ENCODE measurements at regions not wholly inside any gene's neighbourhood (a gene's known extent, or its start where the extent isn't known, plus 50 kb on each side); places are given as distances from the start of the nearest gene placed in this dataset.

DNA sequence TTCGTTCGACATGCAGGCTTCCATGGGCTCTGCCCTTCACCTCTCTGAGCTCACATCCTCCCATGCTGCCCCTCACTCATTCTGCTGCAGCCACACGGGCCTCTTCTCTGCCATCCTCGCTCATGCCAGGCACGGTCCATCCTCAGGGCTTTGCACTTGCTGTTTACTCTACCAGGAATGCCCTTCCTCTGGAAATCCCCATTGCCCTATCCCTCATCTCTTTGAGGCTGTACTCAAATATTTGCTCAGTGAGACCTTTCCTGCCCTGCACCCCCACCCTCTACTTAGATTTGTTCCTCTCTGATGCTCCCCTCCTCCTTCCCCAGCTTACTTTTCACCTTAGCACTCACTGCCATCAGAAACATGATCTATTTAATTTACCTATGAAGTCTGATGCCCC, 107.0 kb upstream of the ZNF716 start:
- Histone ChIP-seq H3K9ac (ENCODE audit: low read length in 3 of 3) (no peak overlapping the region), H3K4me1 (ENCODE audit: control insufficient read depth in 2 of 3, insufficient read depth in 2 of 3, low read depth in 1 of 3, low read length in 3 of 3) (no peaks in the 10 kb centered on the region), H3K27me3 (ENCODE audit: control insufficient read depth, insufficient read depth, low read length) (no peaks in the 10 kb centered on the region), H3K27ac (ENCODE audit: low read depth in 2 of 2, low read length in 2 of 2) (no peak overlapping the region), H3K9me3 (ENCODE audit: control insufficient read depth in 2 of 3, insufficient read depth in 1 of 3, low read length in 3 of 3) (no peaks in the 10 kb centered on the region), H3K4me3 (ENCODE audit: low read length in 3 of 3) (no peak overlapping the region), H3K36me3 (ENCODE audit: control insufficient read depth in 2 of 3, insufficient read depth in 3 of 3, low read length in 3 of 3) (no peaks in the 10 kb centered on the region)
- intact Hi-C loops (cut with DNase I): no loop called here
- no peak for DNase-seq
- TF ChIP-seq, protein P1, sequence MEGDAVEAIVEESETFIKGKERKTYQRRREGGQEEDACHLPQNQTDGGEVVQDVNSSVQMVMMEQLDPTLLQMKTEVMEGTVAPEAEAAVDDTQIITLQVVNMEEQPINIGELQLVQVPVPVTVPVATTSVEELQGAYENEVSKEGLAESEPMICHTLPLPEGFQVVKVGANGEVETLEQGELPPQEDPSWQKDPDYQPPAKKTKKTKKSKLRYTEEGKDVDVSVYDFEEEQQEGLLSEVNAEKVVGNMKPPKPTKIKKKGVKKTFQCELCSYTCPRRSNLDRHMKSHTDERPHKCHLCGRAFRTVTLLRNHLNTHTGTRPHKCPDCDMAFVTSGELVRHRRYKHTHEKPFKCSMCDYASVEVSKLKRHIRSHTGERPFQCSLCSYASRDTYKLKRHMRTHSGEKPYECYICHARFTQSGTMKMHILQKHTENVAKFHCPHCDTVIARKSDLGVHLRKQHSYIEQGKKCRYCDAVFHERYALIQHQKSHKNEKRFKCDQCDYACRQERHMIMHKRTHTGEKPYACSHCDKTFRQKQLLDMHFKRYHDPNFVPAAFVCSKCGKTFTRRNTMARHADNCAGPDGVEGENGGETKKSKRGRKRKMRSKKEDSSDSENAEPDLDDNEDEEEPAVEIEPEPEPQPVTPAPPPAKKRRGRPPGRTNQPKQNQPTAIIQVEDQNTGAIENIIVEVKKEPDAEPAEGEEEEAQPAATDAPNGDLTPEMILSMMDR (IDR thresholded peaks at IDR 0.05; ENCODE audit: borderline replicate concordance, extremely low read depth, insufficient read depth): no peak
- no peak for FAIRE-seq

DNA sequence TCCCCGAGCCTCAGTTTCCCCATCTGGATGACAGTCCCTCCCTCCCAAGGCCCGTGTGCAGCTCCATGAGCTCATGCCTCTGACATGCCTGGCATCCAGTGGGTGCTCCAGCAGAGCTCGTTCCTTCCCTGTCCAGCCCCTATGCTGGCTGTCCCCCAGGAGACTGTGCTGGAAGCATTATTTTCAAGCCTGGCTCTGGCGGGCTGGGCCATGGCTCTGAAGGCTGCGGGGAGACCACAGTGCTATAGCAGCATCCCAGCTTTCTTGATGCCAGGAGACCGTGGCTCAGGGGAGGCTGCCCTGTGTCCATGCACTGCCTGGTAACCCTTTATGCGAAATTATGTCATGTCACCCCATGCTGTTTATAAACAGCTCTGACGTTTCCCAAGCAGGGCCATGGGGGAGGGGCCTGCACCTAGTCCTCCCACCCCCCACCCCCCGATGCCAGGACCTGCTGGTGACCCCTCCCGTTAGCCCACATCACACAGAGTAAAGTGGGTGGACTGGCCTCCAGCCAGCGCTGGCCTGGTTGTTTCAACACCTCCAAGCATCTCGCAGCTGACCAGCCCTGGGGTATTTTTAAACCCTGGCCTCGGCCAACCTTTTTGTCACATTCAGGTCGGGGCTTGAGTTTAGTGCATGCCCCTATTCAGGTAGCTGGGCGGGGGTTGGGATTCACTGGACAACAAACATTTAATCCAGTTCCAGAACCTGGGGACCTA, 105.9 kb upstream of the ZNF716 start:
- DNase-seq (no peak), FAIRE-seq (no peak)
- H3K4me1 ChIP-seq (ENCODE audit: control insufficient read depth in 2 of 3, insufficient read depth in 2 of 3, low read depth in 1 of 3, low read length in 3 of 3): no peaks in the 10 kb centered on the region
- intact Hi-C loops (cut with DNase I): no loop called here
- no peak overlapping the region for H3K27ac ChIP-seq (ENCODE audit: low read depth in 2 of 2, low read length in 2 of 2)
- no peak overlapping the region for H3K4me3 ChIP-seq (ENCODE audit: low read length in 3 of 3)
- no peaks in the 10 kb centered on the region for H3K9me3 ChIP-seq (ENCODE audit: control insufficient read depth in 2 of 3, insufficient read depth in 1 of 3, low read length in 3 of 3)
- H3K27me3 ChIP-seq (ENCODE audit: control insufficient read depth, insufficient read depth, low read length): no peaks in the 10 kb centered on the region
- TF ChIP-seq, protein P1 (IDR thresholded peaks at IDR 0.05; ENCODE audit: borderline replicate concordance, extremely low read depth, insufficient read depth): no peak
- H3K36me3 ChIP-seq (ENCODE audit: control insufficient read depth in 2 of 3, insufficient read depth in 3 of 3, low read length in 3 of 3): no peaks in the 10 kb centered on the region
- no peak overlapping the region for H3K9ac ChIP-seq (ENCODE audit: low read length in 3 of 3)

DNA sequence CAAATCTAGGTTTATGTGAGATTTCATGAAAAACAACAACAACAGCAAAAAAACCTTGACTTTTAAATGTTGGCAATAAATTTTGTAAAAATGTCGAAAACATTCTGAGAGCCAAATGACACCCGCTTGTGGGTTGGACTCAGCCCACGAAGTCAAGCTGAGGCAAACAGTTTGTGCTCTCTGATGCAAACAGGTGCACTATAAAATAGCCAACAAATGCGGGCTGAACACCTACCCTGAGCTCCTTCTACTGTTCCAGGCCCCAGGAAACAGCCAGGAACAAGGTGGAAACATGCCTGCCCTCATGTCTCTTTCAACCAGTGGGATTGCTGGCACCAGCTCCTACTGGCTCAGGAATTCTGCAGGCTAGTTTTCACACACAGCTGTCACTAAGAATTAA, 105.0 kb upstream of the ZNF716 start:
- Histone ChIP-seq H3K9ac (ENCODE audit: low read length in 3 of 3) (no peak overlapping the region), H3K36me3 (ENCODE audit: control insufficient read depth in 2 of 3, insufficient read depth in 3 of 3, low read length in 3 of 3) (no peaks in the 10 kb centered on the region), H3K4me1 (ENCODE audit: control insufficient read depth in 2 of 3, insufficient read depth in 2 of 3, low read depth in 1 of 3, low read length in 3 of 3) (no peaks in the 10 kb centered on the region), H3K27ac (ENCODE audit: low read depth in 2 of 2, low read length in 2 of 2) (no peak overlapping the region), H3K9me3 (ENCODE audit: control insufficient read depth in 2 of 3, insufficient read depth in 1 of 3, low read length in 3 of 3) (no peaks in the 10 kb centered on the region), H3K4me3 (ENCODE audit: low read length in 3 of 3) (no peak overlapping the region), H3K27me3 (ENCODE audit: control insufficient read depth, insufficient read depth, low read length) (no peaks in the 10 kb centered on the region)
- FAIRE-seq (no peak), DNase-seq (no peak)
- intact Hi-C loops (cut with DNase I): no loop called here
- TF ChIP-seq, protein P1 (IDR thresholded peaks at IDR 0.05; ENCODE audit: borderline replicate concordance, extremely low read depth, insufficient read depth): no peak
